ENCODE measurements at regions not wholly inside any gene's neighbourhood (a gene's known extent, or its start where the extent isn't known, plus 50 kb on each side); places are given as distances from the start of the nearest gene placed in this dataset.

GRCh38 chr12:116495260-116495659 is 63.9 kb upstream of the MAP1LC3B2 start:
- no peak for DNase-seq

DNA sequence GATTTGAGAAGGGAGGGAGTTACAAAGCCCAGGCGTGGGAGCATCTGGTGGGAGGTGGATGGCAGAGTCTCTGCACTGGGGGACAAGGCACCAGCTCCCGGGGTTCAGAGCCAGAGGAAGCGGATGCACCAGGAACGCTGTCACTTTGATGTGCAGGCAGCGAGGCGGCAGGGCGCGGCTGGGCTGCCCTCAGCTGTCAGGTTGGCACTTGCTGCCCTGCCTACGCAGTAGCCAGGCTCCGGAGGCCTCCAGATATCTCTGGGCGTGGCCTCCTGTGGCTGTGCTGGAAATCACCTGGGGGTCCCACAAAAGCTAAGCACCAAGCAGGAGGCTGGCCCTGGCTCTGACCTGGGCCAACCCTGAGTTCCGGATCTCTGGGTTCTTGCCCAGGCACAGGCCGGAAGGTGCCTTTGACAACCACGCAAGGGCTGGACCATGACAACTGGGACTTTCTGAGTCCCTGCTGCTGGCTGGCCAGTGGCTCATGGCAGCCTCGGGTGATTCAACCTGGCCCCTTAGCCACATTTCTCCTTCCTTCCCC is 62.1 kb upstream of the MAP1LC3B2 start:
- no peak for DNase-seq

DNA sequence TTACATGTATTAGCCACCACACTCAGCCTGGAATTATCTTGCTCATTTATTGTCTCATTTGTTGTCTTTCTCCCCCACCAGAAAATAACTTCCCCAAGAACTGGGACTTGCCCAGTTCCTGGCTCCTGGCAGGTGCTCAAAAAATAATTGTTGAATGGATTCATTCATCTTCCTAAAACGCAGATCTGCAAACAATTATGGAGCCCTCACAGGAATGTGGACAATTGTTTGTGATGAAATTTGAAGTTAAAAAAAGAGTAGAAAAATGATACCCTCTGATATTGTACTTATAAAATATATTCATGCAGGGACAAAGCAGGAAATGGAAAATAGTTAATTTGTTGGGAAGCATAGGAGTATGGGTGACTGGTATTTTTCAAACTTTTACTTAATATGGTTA is 60.7 kb upstream of the MAP1LC3B2 start:
- no peak for DNase-seq

- no peak for DNase-seq
These were observed 56.9 kb upstream of the MAP1LC3B2 start for GRCh38 chr12:116502141-116502725.

GRCh38 chr12:116502989-116503496 is 56.1 kb upstream of the MAP1LC3B2 start:
- DNase-seq = no peak

DNA sequence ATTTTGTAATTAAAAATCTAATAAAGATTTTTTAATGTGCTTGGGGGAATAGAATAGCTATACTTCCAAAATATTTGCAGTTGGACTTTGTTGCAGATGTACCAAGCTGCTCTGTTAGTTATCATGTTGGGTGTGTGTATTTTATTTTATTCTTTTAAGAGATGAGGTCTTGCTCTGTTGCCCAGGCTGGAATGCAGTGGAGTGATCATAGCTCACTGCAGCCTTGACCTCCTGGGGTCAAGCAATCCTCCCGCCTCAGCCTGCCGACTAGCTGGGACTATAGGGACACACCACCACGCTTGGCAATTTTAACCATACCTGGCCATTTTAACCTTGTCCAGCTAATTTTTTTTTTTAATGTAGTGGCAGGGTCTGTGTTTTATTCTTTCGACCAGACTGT is 54.7 kb upstream of the MAP1LC3B2 start:
- no peak for DNase-seq

DNA sequence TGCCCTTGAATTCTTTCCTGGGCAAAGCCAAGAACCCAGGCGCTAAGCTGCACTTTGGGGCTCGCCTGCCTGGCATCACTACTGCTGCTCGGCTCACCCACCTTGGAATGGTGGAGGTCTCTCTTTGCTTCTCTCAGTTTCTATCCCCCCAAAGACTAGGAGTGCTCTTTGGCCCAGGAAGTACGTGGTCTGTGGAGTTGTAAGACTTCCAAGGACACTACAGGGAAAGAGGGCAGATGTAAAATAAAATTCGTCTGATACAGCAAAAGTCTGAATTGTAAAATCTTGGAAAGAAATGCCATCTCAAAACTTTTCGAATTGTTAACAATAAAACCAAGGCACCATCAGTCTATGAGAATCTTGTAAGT is 52.5 kb upstream of the MAP1LC3B2 start:
- DNase-seq = no peak

DNA sequence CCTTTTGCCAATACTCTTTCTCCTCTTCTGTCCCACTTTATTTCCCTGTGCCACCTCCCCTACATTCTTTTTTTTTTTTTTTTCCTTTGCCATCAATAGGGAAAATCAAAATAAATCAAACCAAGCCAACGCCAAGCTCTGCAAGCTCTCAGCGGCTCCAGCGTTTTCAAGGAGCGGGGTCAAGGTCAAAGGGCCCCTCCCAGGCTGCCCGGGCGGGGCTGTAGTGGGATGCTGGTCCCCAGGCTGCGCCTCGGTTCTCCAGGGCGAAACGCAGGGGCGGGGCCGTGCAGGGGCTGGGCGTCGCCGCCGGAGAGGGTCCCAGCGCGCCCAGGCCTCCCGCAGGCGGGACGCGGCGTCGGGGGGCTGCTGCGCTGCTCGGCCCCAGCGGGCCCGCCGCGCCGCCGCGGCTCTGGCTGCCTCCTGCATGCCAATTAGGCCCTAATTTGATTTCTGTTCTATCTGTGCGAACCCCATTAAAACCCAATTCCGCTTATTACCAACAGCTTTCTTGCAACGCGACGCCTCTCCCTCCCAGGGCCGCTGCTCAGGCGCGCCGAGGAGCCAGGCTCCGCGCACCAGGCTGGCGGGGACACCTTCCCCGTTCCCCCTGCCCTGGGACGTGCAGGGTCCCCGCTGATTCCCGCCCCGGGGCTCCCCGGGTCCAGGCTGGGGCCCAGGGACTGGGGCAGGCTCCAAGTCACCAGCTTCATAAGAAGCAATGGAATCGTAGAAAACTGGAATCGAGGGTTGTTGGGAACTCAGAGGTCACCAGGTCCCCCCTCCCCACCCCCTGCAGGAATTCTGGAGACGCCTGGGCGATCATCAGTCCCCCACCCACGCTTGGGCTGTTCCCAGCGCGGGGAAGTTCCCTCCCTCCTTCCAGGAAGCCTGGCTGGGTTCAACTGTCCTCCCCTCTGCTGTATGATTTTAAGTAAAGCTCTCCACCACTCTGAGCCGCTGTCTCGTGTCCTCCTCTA is 50.7 kb upstream of the MAP1LC3B2 start:
- peak in 2 of 5 experiments; percentile 12 for DNase-seq

All from T-helper 2 cell (primary cell).